Pancreas (tissue), 10 donors: ENCODE measurements at regions not wholly inside any gene's neighbourhood (a gene's known extent, or its start where the extent isn't known, plus 50 kb on each side); places are given as distances from the start of the nearest gene placed in this dataset.

Experiments
- ATAC-seq, 4 donors: fragments of 200-7000 bp; cut with Tn5 transposase; one replicate each; pipeline versions ENCODE4 v1.8.0 to v1.9.1; 2020; ENCODE audit warnings: mild to moderate bottlenecking in 4 of 4, moderate library complexity in 4 of 4
- DNase-seq, 6 donors: peaks; one replicate each; pipeline ENCODE4 v3.0.0-alpha.2; 2020
- FAIRE-seq: peaks from 2 replicates; lab custom pipeline; 2012; peaks lifted over from hg19 to GRCh38; lab: Jason Lieb, UNC
- H3K27ac ChIP-seq, 4 donors: fragments of 200-600 bp; sonication (generic); 1 replicate in 3 of 4; 2 replicates in 1 of 4; pipeline versions ENCODE4 v1.5.0 to v1.8.0; 2020
- H3K27me3 ChIP-seq, 4 donors: fragments of 200-600 bp; one replicate each; pipeline ENCODE4 v1.8.0; 2021
- H3K36me3 ChIP-seq, 3 donors: fragments of 200-600 bp; sonication (generic) in 1 of 3; one replicate each; pipeline versions ENCODE4 v1.5.0 to v1.8.0; 2020 to 2021
- H3K4me1 ChIP-seq, 3 donors: fragments of 200-600 bp; one replicate each; pipeline ENCODE4 v1.8.0; 2021
- H3K4me3 ChIP-seq, 4 donors: fragments of 200-600 bp; sonication (generic) in 2 of 4; one replicate each; pipeline versions ENCODE4 v1.5.0 to v1.8.0; 2020 to 2021
- H3K9me3 ChIP-seq, 4 donors: fragments of 200-600 bp; one replicate each; pipeline ENCODE4 v1.8.0; 2021
- WGBS, 2 donors: extraction: QIAGEN DNeasy Blood & Tissue Kit; methylation state at CpG; one replicate each; pipeline ENCODE4 v1.1.7; 2013; 5-methylcytosine and 5-hydroxymethylcytosine counted together
- intact Hi-C, 3 donors: fragments of 100-400 bp; cut with DNase I; formaldehyde crosslinking; loops; one replicate each; pipeline versions ENCODE4 v1.11.1 to v1.14.2; 2022
- TF ChIP-seq, protein P1 (sequence below), 4 donors: fragments of 200-600 bp; sonication (generic) in 3 of 4; IDR thresholded peaks; one replicate each; pipeline versions ENCODE4 v1.5.0 to v1.8.0; 2021; ENCODE audit warnings: antibody characterized with exemption in 4 of 4
- donor health status: healthy with polysubstance abuse.
- donor health status: DM: no; HTN: no; CAD: no; lungs with moderate emphysema.
- donor health status: DM: no; HTN: no; CAD: no.
- donor health status: control.
- donor health status: control.
- donor health status: Bipolar disorder and iron deficiency.
- donor health status: DM: yes; HTN: yes; CAD: no.
- donor health status: DM: no; HTN: no; CAD: no.
- donor health status: DM: no; HTN: no; CAD: no.
- donor health status: DM: yes; HTN: yes; CAD: no.

DNA sequence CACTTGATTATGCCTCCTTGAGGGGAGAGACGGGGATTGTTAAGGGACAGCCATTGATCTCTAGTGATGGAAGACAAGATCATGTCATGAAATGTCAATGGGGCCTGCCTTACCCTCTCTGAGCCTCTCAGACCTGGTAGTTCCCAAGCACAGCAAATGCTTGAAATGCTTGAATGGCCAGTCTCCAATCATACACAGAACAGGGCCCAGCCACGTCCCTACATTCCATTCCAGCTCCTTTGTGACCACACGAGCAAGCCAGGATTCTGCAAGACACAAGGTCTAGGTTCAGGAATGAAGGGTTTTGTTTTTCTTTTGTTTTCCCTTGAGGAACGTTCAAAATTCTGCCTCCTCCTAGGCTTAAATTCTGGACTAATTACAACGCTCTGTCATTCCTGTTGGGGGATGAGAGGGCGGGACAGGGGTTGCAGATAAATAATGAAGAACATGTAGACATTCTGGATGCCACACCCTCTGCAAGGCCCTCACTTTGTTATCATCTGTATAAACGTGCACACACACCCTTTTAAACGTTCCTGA, 98.1 kb upstream of the YPEL5 start:
- Histone ChIP-seq H3K27ac (no peak overlapping the region), H3K27me3 (no peaks in the 10 kb centered on the region), H3K4me1 (no peaks in the 10 kb centered on the region), H3K9me3 (no peaks in the 10 kb centered on the region), H3K36me3 (no peaks in the 10 kb centered on the region), H3K4me3 (no peak overlapping the region)
- ATAC-seq (no peak), DNase-seq (no peak), FAIRE-seq (no peak)
- TF ChIP-seq, protein P1, sequence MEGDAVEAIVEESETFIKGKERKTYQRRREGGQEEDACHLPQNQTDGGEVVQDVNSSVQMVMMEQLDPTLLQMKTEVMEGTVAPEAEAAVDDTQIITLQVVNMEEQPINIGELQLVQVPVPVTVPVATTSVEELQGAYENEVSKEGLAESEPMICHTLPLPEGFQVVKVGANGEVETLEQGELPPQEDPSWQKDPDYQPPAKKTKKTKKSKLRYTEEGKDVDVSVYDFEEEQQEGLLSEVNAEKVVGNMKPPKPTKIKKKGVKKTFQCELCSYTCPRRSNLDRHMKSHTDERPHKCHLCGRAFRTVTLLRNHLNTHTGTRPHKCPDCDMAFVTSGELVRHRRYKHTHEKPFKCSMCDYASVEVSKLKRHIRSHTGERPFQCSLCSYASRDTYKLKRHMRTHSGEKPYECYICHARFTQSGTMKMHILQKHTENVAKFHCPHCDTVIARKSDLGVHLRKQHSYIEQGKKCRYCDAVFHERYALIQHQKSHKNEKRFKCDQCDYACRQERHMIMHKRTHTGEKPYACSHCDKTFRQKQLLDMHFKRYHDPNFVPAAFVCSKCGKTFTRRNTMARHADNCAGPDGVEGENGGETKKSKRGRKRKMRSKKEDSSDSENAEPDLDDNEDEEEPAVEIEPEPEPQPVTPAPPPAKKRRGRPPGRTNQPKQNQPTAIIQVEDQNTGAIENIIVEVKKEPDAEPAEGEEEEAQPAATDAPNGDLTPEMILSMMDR (IDR thresholded peaks at IDR 0.05): no peak
- intact Hi-C loops: no loop called here
- 57 to 62% methylated on average over 8 of the region's 8 CpGs for WGBS, 2 donors

- Histone ChIP-seq H3K9me3 (no peaks in the 10 kb centered on the region), H3K4me3 (no peak overlapping the region), H3K36me3 (no peaks in the 10 kb centered on the region), H3K27ac (no peak overlapping the region), H3K27me3 (no peaks in the 10 kb centered on the region), H3K4me1 (no peaks in the 10 kb centered on the region)
- no peak for DNase-seq
- intact Hi-C loops: no loop called here
- ATAC-seq: no peak
- TF ChIP-seq, protein P1 (IDR thresholded peaks at IDR 0.05): no peak
- FAIRE-seq: no peak
- 40 to 53% methylated on average over 2 of the region's 2 CpGs for WGBS, 2 donors
These were observed 91.3 kb upstream of the YPEL5 start for GRCh38 chr2:30055548-30055947.

DNA sequence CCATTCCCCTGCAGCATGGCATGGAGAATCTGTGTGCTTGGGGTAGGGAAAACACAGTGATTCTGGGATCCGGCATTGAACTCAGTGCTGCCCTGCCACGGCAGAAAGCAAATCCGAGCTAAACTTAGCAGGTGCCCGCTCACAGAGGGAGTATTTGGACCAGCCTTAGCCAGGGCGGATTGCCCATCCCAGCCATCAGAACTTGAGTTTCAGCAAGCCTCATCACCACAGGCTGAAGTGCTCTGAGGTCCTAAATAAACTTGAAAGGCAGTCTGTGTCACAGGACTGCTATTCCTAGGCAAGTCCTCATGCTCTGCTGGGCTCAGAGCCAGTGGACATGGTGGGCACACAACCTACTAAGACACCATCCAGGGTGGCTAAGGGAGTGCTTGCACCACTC, 86.2 kb upstream of the YPEL5 start:
- 69 to 88% methylated on average over 5 of the region's 5 CpGs for WGBS, 2 donors
- DNase-seq (no peak), ATAC-seq (no peak), FAIRE-seq (no peak)
- H3K36me3 ChIP-seq: no peaks in the 10 kb centered on the region
- no peaks in the 10 kb centered on the region for H3K27me3 ChIP-seq
- intact Hi-C loops: no loop called here
- H3K27ac ChIP-seq: no peak overlapping the region
- H3K9me3 ChIP-seq: no peaks in the 10 kb centered on the region
- H3K4me1 ChIP-seq: no peaks in the 10 kb centered on the region
- H3K4me3 ChIP-seq: no peak overlapping the region
- TF ChIP-seq, protein P1 (IDR thresholded peaks at IDR 0.05): no peak

- Histone ChIP-seq H3K4me3 (no peak overlapping the region), H3K4me1 (no peaks in the 10 kb centered on the region), H3K27ac (no peak overlapping the region), H3K9me3 (no peaks in the 10 kb centered on the region), H3K27me3 (no peaks in the 10 kb centered on the region), H3K36me3 (no peaks in the 10 kb centered on the region)
- FAIRE-seq (no peak), DNase-seq (no peak), ATAC-seq (no peak)
- intact Hi-C loops: no loop called here
- TF ChIP-seq, protein P1 (IDR thresholded peaks at IDR 0.05): no peak
These were observed 78.7 kb upstream of the YPEL5 start for GRCh38 chr2:30068067-30068466.

GRCh38 chr2:30072250-30072842, 74.5 kb upstream of the YPEL5 start:
- Histone ChIP-seq H3K4me3 (no peak overlapping the region), H3K27me3 (no peaks in the 10 kb centered on the region), H3K36me3 (no peaks in the 10 kb centered on the region), H3K4me1 (no peaks in the 10 kb centered on the region), H3K9me3 (no peaks in the 10 kb centered on the region), H3K27ac (no peak overlapping the region)
- 13 to 22% methylated on average over 10 of the region's 10 CpGs for WGBS, 2 donors
- ATAC-seq (peak; percentile 84 to 96 (median 96)), DNase-seq (peak; percentile 47 to 78 (median 60)), FAIRE-seq (no peak)
- intact Hi-C loops: no loop called here
- TF ChIP-seq, protein P1 (IDR thresholded peaks at IDR 0.05): peak; percentile 45 to 62 (median 56)
